SKM-1 treated with dmso at 0.1 percent for 144 hours (cell line): ENCODE measurements at regions not wholly inside any gene's neighbourhood (a gene's known extent, or its start where the extent isn't known, plus 50 kb on each side); places are given as distances from the start of the nearest gene placed in this dataset.
"Not testable (repeated sequence)": the region's sequence is repeated elsewhere in the genome, so short reads cannot be mapped to it uniquely, and the experiment has no call there.

Experiments
- DNase-seq: peaks from one replicate; lab custom pipeline; 2025; ENCODE audit not compliant: unreplicated experiment; lab: John Stamatoyannopoulos, UW

GRCh38 chr2:89831641-89832498 lies 1140.4 kb downstream of the RPIA start:
- DNase-seq: no peak

- no peak for DNase-seq
Measured at GRCh38 chr2:89833116-89833779, 1141.8 kb downstream of the RPIA start.

- DNase-seq: no peak
Measured at GRCh38 chr2:89833780-89834117, 1142.3 kb downstream of the RPIA start.

GRCh38 chr2:89834306-89834705 lies 1142.8 kb downstream of the RPIA start:
- no peak for DNase-seq

GRCh38 chr2:89836326-89836725 lies 1144.9 kb downstream of the RPIA start:
- DNase-seq: not testable (repeated sequence)

- no peak for DNase-seq
Measured at GRCh38 chr2:89837962-89838625, 1146.6 kb downstream of the RPIA start.

GRCh38 chr2:89840175-89840574 lies 1148.7 kb downstream of the RPIA start:
- DNase-seq: not testable (repeated sequence)

GRCh38 chr2:89840781-89841475 lies 1149.5 kb downstream of the RPIA start:
- DNase-seq: not testable (repeated sequence)

- DNase-seq: no peak
Measured at GRCh38 chr2:89841476-89841840, 1150.0 kb downstream of the RPIA start.

GRCh38 chr2:89842180-89842908 lies 1150.9 kb downstream of the RPIA start:
- no peak for DNase-seq

- no peak for DNase-seq
Measured at GRCh38 chr2:89844221-89844943, 1152.9 kb downstream of the RPIA start.

GRCh38 chr2:89845532-89845931 lies 1154.1 kb downstream of the RPIA start:
- no peak for DNase-seq

- DNase-seq: no peak
Measured at GRCh38 chr2:89848114-89848513, 1156.6 kb downstream of the RPIA start.

GRCh38 chr2:89848763-89849368 lies 1157.4 kb downstream of the RPIA start:
- DNase-seq: no peak

- DNase-seq: no peak
Measured at GRCh38 chr2:89849731-89850130, 1158.3 kb downstream of the RPIA start.

GRCh38 chr2:89850481-89850880 lies 1159.0 kb downstream of the RPIA start:
- DNase-seq: no peak

- no peak for DNase-seq
Measured at GRCh38 chr2:89850881-89851582, 1159.6 kb downstream of the RPIA start.

- DNase-seq: no peak
Measured at GRCh38 chr2:89851583-89851905, 1160.1 kb downstream of the RPIA start.

- DNase-seq: not testable (repeated sequence)
Measured at GRCh38 chr2:89853427-89853826, 1162.0 kb downstream of the RPIA start.
